ENCODE measurements at regions not wholly inside any gene's neighbourhood (a gene's known extent, or its start where the extent isn't known, plus 50 kb on each side); places are given as distances from the start of the nearest gene placed in this dataset.

- no peak for TF ChIP-seq GABPA (IDR thresholded peaks at IDR 0.05; ENCODE audit: low read depth)
- TF ChIP-seq, protein P1, sequence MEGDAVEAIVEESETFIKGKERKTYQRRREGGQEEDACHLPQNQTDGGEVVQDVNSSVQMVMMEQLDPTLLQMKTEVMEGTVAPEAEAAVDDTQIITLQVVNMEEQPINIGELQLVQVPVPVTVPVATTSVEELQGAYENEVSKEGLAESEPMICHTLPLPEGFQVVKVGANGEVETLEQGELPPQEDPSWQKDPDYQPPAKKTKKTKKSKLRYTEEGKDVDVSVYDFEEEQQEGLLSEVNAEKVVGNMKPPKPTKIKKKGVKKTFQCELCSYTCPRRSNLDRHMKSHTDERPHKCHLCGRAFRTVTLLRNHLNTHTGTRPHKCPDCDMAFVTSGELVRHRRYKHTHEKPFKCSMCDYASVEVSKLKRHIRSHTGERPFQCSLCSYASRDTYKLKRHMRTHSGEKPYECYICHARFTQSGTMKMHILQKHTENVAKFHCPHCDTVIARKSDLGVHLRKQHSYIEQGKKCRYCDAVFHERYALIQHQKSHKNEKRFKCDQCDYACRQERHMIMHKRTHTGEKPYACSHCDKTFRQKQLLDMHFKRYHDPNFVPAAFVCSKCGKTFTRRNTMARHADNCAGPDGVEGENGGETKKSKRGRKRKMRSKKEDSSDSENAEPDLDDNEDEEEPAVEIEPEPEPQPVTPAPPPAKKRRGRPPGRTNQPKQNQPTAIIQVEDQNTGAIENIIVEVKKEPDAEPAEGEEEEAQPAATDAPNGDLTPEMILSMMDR (IDR thresholded peaks at IDR 0.05; ENCODE audit: insufficient read depth, low read length) = no peak
Measured at GRCh38 chr5:110106750-110107149, 417.0 kb downstream of the MAN2A1 start.
